ENCODE measurements at regions not wholly inside any gene's neighbourhood (a gene's known extent, or its start where the extent isn't known, plus 50 kb on each side); places are given as distances from the start of the nearest gene placed in this dataset.

GRCh38 chr2:14137643-14138042 lies 494.9 kb upstream of the LRATD1 start:
- WGBS (ENCODE audit: missing lambda C conversion rate) = 4% methylated on average over 2 of the region's 2 CpGs
- DNase-seq (ENCODE audit: low read depth in 1 of 2, low spot score in 1 of 2) (peak in 1 of 2 experiments; percentile 9), FAIRE-seq (no peak), ATAC-seq (peak in 1 of 2 experiments; percentile 52; a peak in 1 of 6 replicates)
- Histone ChIP-seq H3K9me3 (no peaks in the 10 kb centered on the region), H3K4me3 (no peak overlapping the region), H3K4me2 (no peak overlapping the region), H3K4me1 (no peaks in the 10 kb centered on the region), H3K27ac (no peak overlapping the region)
- POLR2A ChIA-PET = no interaction called here
- no peak for TF ChIP-seq CBX8 (IDR thresholded peaks at IDR 0.05)
- TF ChIP-seq CHD4 (IDR thresholded peaks at IDR 0.05; ENCODE audit: borderline replicate concordance) = no peak
- no peak for TF ChIP-seq ELK1 (IDR thresholded peaks at IDR 0.05; ENCODE audit: low read depth, low read length)
- CTCF ChIA-PET = no interaction called here

DNA sequence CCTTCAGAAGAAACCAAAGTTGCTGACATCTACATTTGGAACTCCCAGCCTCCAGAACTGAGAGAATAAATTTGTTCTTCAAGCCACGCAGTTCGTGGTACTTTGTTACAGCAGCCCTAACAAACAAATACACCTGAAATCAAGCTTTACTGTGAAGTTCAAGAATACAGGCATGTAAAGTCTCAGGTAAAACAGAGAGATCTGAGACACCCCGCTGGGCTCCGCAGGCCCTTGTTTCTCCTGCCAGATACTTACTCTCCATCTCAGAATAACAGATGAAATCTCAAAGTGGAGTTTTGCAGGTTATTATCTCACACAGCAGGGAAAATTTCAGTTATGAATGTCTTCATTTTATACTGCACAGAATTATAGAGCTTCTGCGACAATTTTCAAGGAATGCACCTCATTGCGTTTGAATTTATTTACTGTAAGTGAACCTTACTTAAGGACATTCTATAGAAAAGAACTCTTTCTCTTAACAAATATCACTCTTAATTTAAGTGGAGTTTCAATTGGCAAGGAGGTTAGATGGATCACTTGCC lies 492.4 kb upstream of the LRATD1 start:
- Histone ChIP-seq H3K4me2 (no peak overlapping the region), H3K27ac (no peak overlapping the region), H3K9me3 (0 out of 3 replicates have a peak, but pooled peaks cover 3% of the 10 kb centered on the region), H3K4me1 (no peaks in the 10 kb centered on the region), H3K4me3 (no peak overlapping the region)
- TF ChIP-seq CHD2 (IDR thresholded peaks at IDR 0.05; ENCODE audit: low read length, partially characterized antibody) (no peak), RCOR1 (IDR thresholded peaks at IDR 0.05; ENCODE audit: low read depth, low read length) (no peak), ELK1 (IDR thresholded peaks at IDR 0.05; ENCODE audit: low read depth, low read length) (no peak), MYC (IDR thresholded peaks at IDR 0.05; ENCODE audit: borderline replicate concordance, low read length) (no peak), CHD4 (IDR thresholded peaks at IDR 0.05; ENCODE audit: borderline replicate concordance) (no peak), MAX (IDR thresholded peaks at IDR 0.05) (no peak)
- ATAC-seq = no peak
- DNase-seq (ENCODE audit: low read depth in 1 of 2, low spot score in 1 of 2) = no peak
- POLR2A ChIA-PET = no interaction called here
- FAIRE-seq = no peak
- WGBS (ENCODE audit: missing lambda C conversion rate) = 34% methylated on average over 6 of the region's 6 CpGs
- CTCF ChIA-PET = no interaction called here

- ATAC-seq (no peak), DNase-seq (ENCODE audit: low read depth in 1 of 2, low spot score in 1 of 2) (no peak), FAIRE-seq (no peak)
- POLR2A ChIA-PET = no interaction called here
- Histone ChIP-seq H3K27ac (no peak overlapping the region), H3K4me1 (no peaks in the 10 kb centered on the region), H3K9me3 (peaks cover 3% of the 10 kb centered on the region; the same call in 1 of the 3 replicates), H3K4me2 (no peak overlapping the region), H3K4me3 (no peak overlapping the region)
- TF ChIP-seq ESRRA (IDR thresholded peaks at IDR 0.05; ENCODE audit: borderline replicate concordance, low read length) = no peak
- no peak for TF ChIP-seq RARB (CRISPR knock-in tag; IDR thresholded peaks at IDR 0.05)
- no peak for TF ChIP-seq KDM1A (IDR thresholded peaks at IDR 0.05; ENCODE audit: low read depth)
- no peak for TF ChIP-seq NFE2L2 (conservative IDR thresholded peaks at IDR 0.05; ENCODE audit: low read length)
- no peak for TF ChIP-seq MAZ (IDR thresholded peaks at IDR 0.05; ENCODE audit: borderline replicate concordance, low read depth, low read length)
- no peak for TF ChIP-seq NR3C1 (IDR thresholded peaks at IDR 0.05)
- TF ChIP-seq NPAS2 (CRISPR knock-in tag; IDR thresholded peaks at IDR 0.05; ENCODE audit: borderline replicate concordance) = no peak
- no peak for TF ChIP-seq USF2 (IDR thresholded peaks at IDR 0.05)
- TF ChIP-seq FOXS1 (CRISPR knock-in tag; IDR thresholded peaks at IDR 0.05) = no peak
- TF ChIP-seq ZNF302 (CRISPR knock-in tag; IDR thresholded peaks at IDR 0.05) = no peak
- TF ChIP-seq RAD21 (conservative IDR thresholded peaks at IDR 0.05 in 1 of 2, IDR thresholded peaks at IDR 0.05 in 1 of 2) = no peak
- CTCF ChIA-PET = interaction anchor here (1.0 kb wide), 1 partner anchor 15 kb away, joined by 3 read pairs; no protein-coding TSS in a partner anchor
These were observed 489.1 kb upstream of the LRATD1 start for GRCh38 chr2:14143435-14143834.

Data from A549 (cell line).